GM12878 (cell line): ENCODE measurements at regions not wholly inside any gene's neighbourhood (a gene's known extent, or its start where the extent isn't known, plus 50 kb on each side); places are given as distances from the start of the nearest gene placed in this dataset.

Source experiments
- ATAC-seq: fragments of 200-7000 bp; cut with Tn5 transposase; 3 replicates; pipeline ENCODE4 v1.9.1; 2020; ENCODE audit warnings: mild to moderate bottlenecking, moderate library complexity
- BruUV-seq: library from RNA; stranded (reverse); fragments of 400-500 nt; replicated peaks from 2 replicates; lab custom pipeline; 2021; lab: Mats Ljungman, UMichigan
- CTCF ChIA-PET: fragments of 300-600 bp; sonication (Branson Sonifier 250); formaldehyde crosslinking; extraction: SDS; loops from one replicate; lab custom pipeline; 2021; ENCODE audit warnings: inconsistent platforms; lab: Yijun Ruan, JAX
- POLR2A ChIA-PET: fragments of 350-600 bp; formaldehyde crosslinking; extraction: SDS; loops from one replicate; lab custom pipeline; 2021; ENCODE audit warnings: inconsistent platforms; lab: Charles Lee
- RAD21 ChIA-PET: fragments of 300-600 bp; sonication (Branson Sonifier 250); formaldehyde crosslinking; loops from one replicate; lab custom pipeline; 2023; ENCODE audit warnings: antibody characterized with exemption; ENCODE audit not compliant: unreplicated experiment; lab: Charles Lee
- SMC1A ChIA-PET: fragments of 300-600 bp; sonication (Branson Sonifier 250); formaldehyde crosslinking; loops from one replicate; lab custom pipeline; 2023; ENCODE audit not compliant: unreplicated experiment, uncharacterized antibody; lab: Charles Lee
- DNase-seq: peaks from one replicate; pipeline ENCODE4 v3.0.0-alpha.2; 2011; ENCODE audit warnings: low read depth, low spot score
- FAIRE-seq: peaks from 3 replicates; lab custom pipeline; 2011; peaks lifted over from hg19 to GRCh38; lab: Jason Lieb, UNC
- H2AFZ ChIP-seq: 2 replicates; pipeline ENCODE4 v1.6.0; 2011; ENCODE audit warnings: low read depth, low read length, control low read depth; ENCODE audit not compliant: control insufficient read depth
- H3K27ac ChIP-seq: 2 replicates; pipeline ENCODE4 v1.5.1; 2011; ENCODE audit warnings: control low read depth; ENCODE audit not compliant: control insufficient read depth, insufficient read depth
- H3K27me3 ChIP-seq, 2 experiments: replicated peaks in 1 of 2; 2 replicates each; pipeline versions ENCODE4 v1.6.0 to v1.6.1; 2011; ENCODE audit warnings: low read length in 1 of 2; ENCODE audit not compliant: control insufficient read depth in 2 of 2, insufficient read depth in 2 of 2
- H3K36me3 ChIP-seq, 2 experiments: 2 replicates each; pipeline ENCODE4 v1.5.1; 2011; ENCODE audit warnings: low read length in 1 of 2; ENCODE audit not compliant: control insufficient read depth in 2 of 2, insufficient read depth in 2 of 2
- H3K4me1 ChIP-seq: 2 replicates; pipeline ENCODE4 v1.6.1; 2011; ENCODE audit warnings: mild to moderate bottlenecking, low read length, moderate library complexity, mixed read lengths; ENCODE audit not compliant: control insufficient read depth, insufficient read depth
- H3K4me2 ChIP-seq: 2 replicates; pipeline ENCODE4 v1.6.0; 2011; ENCODE audit warnings: control low read depth; ENCODE audit not compliant: control insufficient read depth, insufficient read depth
- H3K4me3 ChIP-seq: fragments of 200-600 bp; sonication (generic); 2 replicates; pipeline ENCODE4 v1.5.1; 2016
- H3K79me2 ChIP-seq: 2 replicates; pipeline ENCODE4 v1.6.0; 2011; ENCODE audit warnings: low read length; ENCODE audit not compliant: control insufficient read depth, insufficient read depth
- H3K9ac ChIP-seq: 2 replicates; pipeline ENCODE4 v1.8.0; 2011; ENCODE audit warnings: low read length, control low read depth, mixed read lengths; ENCODE audit not compliant: control insufficient read depth, insufficient read depth
- H3K9me3 ChIP-seq: replicated peaks from 3 replicates; pipeline ENCODE4 v1.5.1; 2011; ENCODE audit warnings: mild to moderate bottlenecking, low read length; ENCODE audit not compliant: control insufficient read depth, insufficient read depth
- H4K20me1 ChIP-seq: 2 replicates; pipeline ENCODE4 v1.6.0; 2011; ENCODE audit not compliant: control insufficient read depth, insufficient read depth
- CREB1 ChIP-seq: IDR thresholded peaks from 2 replicates; pipeline ENCODE4 v1.6.1; 2012; ENCODE audit warnings: low read depth, mild to moderate bottlenecking, inconsistent platforms
- ESRRA ChIP-seq: IDR thresholded peaks from 2 replicates; pipeline ENCODE4 v1.6.1; 2012; ENCODE audit warnings: mild to moderate bottlenecking, low read length, improper control_type of control experiment
- FOXM1 ChIP-seq: IDR thresholded peaks from 2 replicates; pipeline ENCODE4 v1.6.1; 2012; ENCODE audit warnings: low read depth, mild to moderate bottlenecking, inconsistent platforms, low read length, moderate library complexity
- GABPA ChIP-seq: IDR thresholded peaks from 2 replicates; pipeline ENCODE4 v1.6.1; 2014; ENCODE audit warnings: antibody characterized with exemption, low read depth, mild to moderate bottlenecking, inconsistent platforms
- GATAD2B ChIP-seq: fragments of 450-650 bp; conservative IDR thresholded peaks from 2 replicates; pipeline ENCODE4 v1.6.1; 2017; ENCODE audit warnings: low read depth, mild to moderate bottlenecking, moderate library complexity
- NFXL1 ChIP-seq: fragments of 450-650 bp; IDR thresholded peaks from 2 replicates; pipeline ENCODE4 v1.6.1; 2017; ENCODE audit warnings: antibody characterized with exemption, mild to moderate bottlenecking, borderline replicate concordance
- RUNX3 ChIP-seq: IDR thresholded peaks from 2 replicates; pipeline ENCODE4 v1.6.1; 2012; ENCODE audit warnings: low read length, inconsistent platforms
- SREBF2 ChIP-seq: IDR thresholded peaks from 2 replicates; pipeline ENCODE4 v1.6.1; 2012; ENCODE audit warnings: mild to moderate bottlenecking, low read length
- SRF ChIP-seq, 2 experiments: IDR thresholded peaks; 2 replicates each; pipeline ENCODE4 v1.6.1; 2011; ENCODE audit warnings: low read depth in 2 of 2, low read length in 2 of 2, mild to moderate bottlenecking in 1 of 2, moderate library complexity in 1 of 2
- WGBS: methylation state at CpG from one replicate; pipeline ENCODE4 v1.1.6; 2016; ENCODE audit warnings: low lambda C conversion rate; ENCODE audit not compliant: insufficient replicate concordance, insufficient coverage; ENCODE audit errors: missing lambda C conversion rate; 5-methylcytosine and 5-hydroxymethylcytosine counted together
- in situ Hi-C: fragments of 300-500 bp; cut with MboI; formaldehyde crosslinking; loops from 9 replicates; pipeline ENCODE4 v1.14.3; 2018; ENCODE audit warnings: mixed read lengths
- intact Hi-C: fragments of 100-400 bp; cut with micrococcal nuclease; formaldehyde crosslinking; loops from one replicate; pipeline ENCODE4 v1.14.2; 2022; ENCODE audit not compliant: unreplicated experiment
- TF ChIP-seq, protein P1 (sequence below): IDR thresholded peaks from 2 replicates; pipeline ENCODE4 v1.6.1; 2012; ENCODE audit warnings: improper control_type of control experiment, low read depth, low read length; ENCODE audit not compliant: insufficient replicate concordance
- TF ChIP-seq, protein P2 (sequence below): fragments of 450-650 bp; formaldehyde crosslinking; IDR thresholded peaks from 2 replicates; pipeline ENCODE4 v1.4.0; 2022; ENCODE audit warnings: mild to moderate bottlenecking, moderate library complexity
- TF ChIP-seq, protein P3 (sequence below): fragments of 450-650 bp; formaldehyde crosslinking; IDR thresholded peaks from 2 replicates; pipeline ENCODE4 v1.5.0; 2022; ENCODE audit warnings: mild to moderate bottlenecking, missing genetic modification characterization

DNA sequence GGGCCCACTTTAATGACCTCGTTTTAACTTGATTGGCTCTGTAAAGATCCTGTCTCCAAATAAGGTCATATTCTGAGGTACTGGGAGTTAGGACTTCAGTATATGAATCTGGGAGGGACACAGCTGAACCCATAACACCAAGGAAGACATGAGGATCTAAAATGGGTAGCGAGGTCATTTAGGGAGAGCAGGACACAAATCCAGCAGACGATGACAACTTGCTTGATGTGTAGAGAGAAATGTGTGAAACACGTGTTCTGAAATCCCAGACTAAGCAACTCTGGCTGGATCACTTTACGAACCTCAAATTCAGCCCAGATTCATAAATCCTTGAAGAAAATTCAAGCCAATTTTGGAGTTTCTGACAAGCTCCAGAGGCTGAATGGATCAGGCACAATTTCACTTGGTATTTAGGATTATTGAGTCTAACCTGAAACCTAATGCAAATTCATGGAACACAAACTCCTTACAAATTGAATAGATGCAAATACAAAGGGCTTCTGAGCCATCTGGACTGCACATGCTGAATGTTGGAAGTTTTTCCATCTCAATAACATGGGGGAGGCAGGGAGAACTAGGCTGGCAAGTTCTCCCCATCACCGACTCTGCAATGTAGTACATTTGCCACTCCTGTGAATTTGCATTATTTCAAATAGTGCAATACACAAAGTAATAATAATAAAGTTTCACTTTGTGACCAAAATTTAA, 74.0 kb upstream of the SLC30A5 start:
- no peak overlapping the region for H2AFZ ChIP-seq
- ChIA-PET SMC1A (no interaction called here), POLR2A (no interaction called here), RAD21 (no interaction called here), CTCF (interaction anchor here (1.2 kb wide), 1 partner anchor 9 kb away, joined by 3 read pairs; no protein-coding TSS in a partner anchor)
- H3K79me2 ChIP-seq: no peaks in the 10 kb centered on the region
- no peak overlapping the region for H3K9ac ChIP-seq
- ATAC-seq (no peak), FAIRE-seq (no peak), DNase-seq (no peak)
- H3K4me1 ChIP-seq: no peaks in the 10 kb centered on the region
- 27% methylated on average over 6 of the region's 6 CpGs for WGBS
- H3K27ac ChIP-seq: no peak overlapping the region
- no peaks in the 10 kb centered on the region for H4K20me1 ChIP-seq
- H3K27me3 ChIP-seq: peaks cover 0 to 2% of the 10 kb centered on the region in 2 experiments; a peak in 2 of 4 replicates
- in situ Hi-C loops: loop anchor here (10.0 kb wide), 1 partner anchor 735 kb away; no protein-coding TSS in a partner anchor
- H3K36me3 ChIP-seq: no peaks in the 10 kb centered on the region
- H3K4me3 ChIP-seq: no peak overlapping the region
- intact Hi-C loops: no loop called here
- BruUV-seq: no TSS peak
- no peaks in the 10 kb centered on the region for H3K9me3 ChIP-seq
- no peak overlapping the region for H3K4me2 ChIP-seq
- TF ChIP-seq ESRRA: no peak
- no peak for TF ChIP-seq GABPA
- TF ChIP-seq FOXM1: no peak
- no peak for TF ChIP-seq NFXL1
- TF ChIP-seq, protein P1, sequence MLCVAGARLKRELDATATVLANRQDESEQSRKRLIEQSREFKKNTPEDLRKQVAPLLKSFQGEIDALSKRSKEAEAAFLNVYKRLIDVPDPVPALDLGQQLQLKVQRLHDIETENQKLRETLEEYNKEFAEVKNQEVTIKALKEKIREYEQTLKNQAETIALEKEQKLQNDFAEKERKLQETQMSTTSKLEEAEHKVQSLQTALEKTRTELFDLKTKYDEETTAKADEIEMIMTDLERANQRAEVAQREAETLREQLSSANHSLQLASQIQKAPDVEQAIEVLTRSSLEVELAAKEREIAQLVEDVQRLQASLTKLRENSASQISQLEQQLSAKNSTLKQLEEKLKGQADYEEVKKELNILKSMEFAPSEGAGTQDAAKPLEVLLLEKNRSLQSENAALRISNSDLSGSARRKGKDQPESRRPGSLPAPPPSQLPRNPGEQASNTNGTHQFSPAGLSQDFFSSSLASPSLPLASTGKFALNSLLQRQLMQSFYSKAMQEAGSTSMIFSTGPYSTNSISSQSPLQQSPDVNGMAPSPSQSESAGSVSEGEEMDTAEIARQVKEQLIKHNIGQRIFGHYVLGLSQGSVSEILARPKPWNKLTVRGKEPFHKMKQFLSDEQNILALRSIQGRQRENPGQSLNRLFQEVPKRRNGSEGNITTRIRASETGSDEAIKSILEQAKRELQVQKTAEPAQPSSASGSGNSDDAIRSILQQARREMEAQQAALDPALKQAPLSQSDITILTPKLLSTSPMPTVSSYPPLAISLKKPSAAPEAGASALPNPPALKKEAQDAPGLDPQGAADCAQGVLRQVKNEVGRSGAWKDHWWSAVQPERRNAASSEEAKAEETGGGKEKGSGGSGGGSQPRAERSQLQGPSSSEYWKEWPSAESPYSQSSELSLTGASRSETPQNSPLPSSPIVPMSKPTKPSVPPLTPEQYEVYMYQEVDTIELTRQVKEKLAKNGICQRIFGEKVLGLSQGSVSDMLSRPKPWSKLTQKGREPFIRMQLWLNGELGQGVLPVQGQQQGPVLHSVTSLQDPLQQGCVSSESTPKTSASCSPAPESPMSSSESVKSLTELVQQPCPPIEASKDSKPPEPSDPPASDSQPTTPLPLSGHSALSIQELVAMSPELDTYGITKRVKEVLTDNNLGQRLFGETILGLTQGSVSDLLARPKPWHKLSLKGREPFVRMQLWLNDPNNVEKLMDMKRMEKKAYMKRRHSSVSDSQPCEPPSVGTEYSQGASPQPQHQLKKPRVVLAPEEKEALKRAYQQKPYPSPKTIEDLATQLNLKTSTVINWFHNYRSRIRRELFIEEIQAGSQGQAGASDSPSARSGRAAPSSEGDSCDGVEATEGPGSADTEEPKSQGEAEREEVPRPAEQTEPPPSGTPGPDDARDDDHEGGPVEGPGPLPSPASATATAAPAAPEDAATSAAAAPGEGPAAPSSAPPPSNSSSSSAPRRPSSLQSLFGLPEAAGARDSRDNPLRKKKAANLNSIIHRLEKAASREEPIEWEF: no peak
- no peak for TF ChIP-seq CREB1
- no peak for TF ChIP-seq SRF (IDR thresholded peaks at IDR 0.05; ENCODE audit: low read depth in 2 of 2, low read length in 2 of 2)
- no peak for TF ChIP-seq SREBF2
- TF ChIP-seq GATAD2B: no peak
- TF ChIP-seq, protein P2, sequence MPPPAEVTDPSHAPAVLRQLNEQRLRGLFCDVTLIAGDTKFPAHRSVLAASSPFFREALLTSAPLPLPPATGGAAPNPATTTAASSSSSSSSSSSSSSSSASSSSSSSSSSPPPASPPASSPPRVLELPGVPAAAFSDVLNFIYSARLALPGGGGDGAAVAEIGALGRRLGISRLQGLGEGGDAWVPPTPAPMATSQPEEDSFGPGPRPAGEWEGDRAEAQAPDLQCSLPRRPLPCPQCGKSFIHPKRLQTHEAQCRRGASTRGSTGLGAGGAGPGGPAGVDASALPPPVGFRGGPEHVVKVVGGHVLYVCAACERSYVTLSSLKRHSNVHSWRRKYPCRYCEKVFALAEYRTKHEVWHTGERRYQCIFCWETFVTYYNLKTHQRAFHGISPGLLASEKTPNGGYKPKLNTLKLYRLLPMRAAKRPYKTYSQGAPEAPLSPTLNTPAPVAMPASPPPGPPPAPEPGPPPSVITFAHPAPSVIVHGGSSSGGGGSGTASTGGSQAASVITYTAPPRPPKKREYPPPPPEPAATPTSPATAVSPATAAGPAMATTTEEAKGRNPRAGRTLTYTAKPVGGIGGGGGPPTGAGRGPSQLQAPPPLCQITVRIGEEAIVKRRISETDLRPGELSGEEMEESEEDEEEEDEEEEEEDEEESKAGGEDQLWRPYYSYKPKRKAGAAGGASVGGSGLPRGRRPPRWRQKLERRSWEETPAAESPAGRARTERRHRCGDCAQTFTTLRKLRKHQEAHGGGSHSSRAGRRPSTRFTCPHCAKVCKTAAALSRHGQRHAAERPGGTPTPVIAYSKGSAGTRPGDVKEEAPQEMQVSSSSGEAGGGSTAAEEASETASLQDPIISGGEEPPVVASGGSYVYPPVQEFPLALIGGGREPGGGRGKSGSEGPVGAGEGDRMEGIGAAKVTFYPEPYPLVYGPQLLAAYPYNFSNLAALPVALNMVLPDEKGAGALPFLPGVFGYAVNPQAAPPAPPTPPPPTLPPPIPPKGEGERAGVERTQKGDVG (CRISPR knock-in tag): no peak
- TF ChIP-seq, protein P3, sequence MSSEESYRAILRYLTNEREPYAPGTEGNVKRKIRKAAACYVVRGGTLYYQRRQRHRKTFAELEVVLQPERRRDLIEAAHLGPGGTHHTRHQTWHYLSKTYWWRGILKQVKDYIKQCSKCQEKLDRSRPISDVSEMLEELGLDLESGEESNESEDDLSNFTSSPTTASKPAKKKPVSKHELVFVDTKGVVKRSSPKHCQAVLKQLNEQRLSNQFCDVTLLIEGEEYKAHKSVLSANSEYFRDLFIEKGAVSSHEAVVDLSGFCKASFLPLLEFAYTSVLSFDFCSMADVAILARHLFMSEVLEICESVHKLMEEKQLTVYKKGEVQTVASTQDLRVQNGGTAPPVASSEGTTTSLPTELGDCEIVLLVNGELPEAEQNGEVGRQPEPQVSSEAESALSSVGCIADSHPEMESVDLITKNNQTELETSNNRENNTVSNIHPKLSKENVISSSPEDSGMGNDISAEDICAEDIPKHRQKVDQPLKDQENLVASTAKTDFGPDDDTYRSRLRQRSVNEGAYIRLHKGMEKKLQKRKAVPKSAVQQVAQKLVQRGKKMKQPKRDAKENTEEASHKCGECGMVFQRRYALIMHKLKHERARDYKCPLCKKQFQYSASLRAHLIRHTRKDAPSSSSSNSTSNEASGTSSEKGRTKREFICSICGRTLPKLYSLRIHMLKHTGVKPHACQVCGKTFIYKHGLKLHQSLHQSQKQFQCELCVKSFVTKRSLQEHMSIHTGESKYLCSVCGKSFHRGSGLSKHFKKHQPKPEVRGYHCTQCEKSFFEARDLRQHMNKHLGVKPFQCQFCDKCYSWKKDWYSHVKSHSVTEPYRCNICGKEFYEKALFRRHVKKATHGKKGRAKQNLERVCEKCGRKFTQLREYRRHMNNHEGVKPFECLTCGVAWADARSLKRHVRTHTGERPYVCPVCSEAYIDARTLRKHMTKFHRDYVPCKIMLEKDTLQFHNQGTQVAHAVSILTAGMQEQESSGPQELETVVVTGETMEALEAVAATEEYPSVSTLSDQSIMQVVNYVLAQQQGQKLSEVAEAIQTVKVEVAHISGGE: no peak
- TF ChIP-seq RUNX3: no peak
